ENCODE measurements at regions not wholly inside any gene's neighbourhood (a gene's known extent, or its start where the extent isn't known, plus 50 kb on each side); places are given as distances from the start of the nearest gene placed in this dataset.

GRCh38 chr16:48003206-48003907, 152.4 kb downstream of the ABCC12 start (continued):
- TF ChIP-seq CREB1 (CRISPR knock-in tag; IDR thresholded peaks at IDR 0.05; ENCODE audit: low read depth) (no peak), STAT1 (IDR thresholded peaks at IDR 0.05; ENCODE audit: unreplicated experiment) (no peak), JUNB (IDR thresholded peaks at IDR 0.05; ENCODE audit: unreplicated experiment) (no peak), EZH2phosphoT487 (IDR thresholded peaks at IDR 0.05; ENCODE audit: unreplicated experiment) (no peak), POLR2AphosphoS5 (IDR thresholded peaks at IDR 0.05; ENCODE audit: low read depth) (no peak), ZNF331 (CRISPR knock-in tag; IDR thresholded peaks at IDR 0.05; ENCODE audit: low read depth) (no peak)
- TF ChIP-seq, protein P1, sequence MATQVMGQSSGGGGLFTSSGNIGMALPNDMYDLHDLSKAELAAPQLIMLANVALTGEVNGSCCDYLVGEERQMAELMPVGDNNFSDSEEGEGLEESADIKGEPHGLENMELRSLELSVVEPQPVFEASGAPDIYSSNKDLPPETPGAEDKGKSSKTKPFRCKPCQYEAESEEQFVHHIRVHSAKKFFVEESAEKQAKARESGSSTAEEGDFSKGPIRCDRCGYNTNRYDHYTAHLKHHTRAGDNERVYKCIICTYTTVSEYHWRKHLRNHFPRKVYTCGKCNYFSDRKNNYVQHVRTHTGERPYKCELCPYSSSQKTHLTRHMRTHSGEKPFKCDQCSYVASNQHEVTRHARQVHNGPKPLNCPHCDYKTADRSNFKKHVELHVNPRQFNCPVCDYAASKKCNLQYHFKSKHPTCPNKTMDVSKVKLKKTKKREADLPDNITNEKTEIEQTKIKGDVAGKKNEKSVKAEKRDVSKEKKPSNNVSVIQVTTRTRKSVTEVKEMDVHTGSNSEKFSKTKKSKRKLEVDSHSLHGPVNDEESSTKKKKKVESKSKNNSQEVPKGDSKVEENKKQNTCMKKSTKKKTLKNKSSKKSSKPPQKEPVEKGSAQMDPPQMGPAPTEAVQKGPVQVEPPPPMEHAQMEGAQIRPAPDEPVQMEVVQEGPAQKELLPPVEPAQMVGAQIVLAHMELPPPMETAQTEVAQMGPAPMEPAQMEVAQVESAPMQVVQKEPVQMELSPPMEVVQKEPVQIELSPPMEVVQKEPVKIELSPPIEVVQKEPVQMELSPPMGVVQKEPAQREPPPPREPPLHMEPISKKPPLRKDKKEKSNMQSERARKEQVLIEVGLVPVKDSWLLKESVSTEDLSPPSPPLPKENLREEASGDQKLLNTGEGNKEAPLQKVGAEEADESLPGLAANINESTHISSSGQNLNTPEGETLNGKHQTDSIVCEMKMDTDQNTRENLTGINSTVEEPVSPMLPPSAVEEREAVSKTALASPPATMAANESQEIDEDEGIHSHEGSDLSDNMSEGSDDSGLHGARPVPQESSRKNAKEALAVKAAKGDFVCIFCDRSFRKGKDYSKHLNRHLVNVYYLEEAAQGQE (IDR thresholded peaks at IDR 0.05; ENCODE audit: unreplicated experiment), result no peak
- TF ChIP-seq, protein P2, sequence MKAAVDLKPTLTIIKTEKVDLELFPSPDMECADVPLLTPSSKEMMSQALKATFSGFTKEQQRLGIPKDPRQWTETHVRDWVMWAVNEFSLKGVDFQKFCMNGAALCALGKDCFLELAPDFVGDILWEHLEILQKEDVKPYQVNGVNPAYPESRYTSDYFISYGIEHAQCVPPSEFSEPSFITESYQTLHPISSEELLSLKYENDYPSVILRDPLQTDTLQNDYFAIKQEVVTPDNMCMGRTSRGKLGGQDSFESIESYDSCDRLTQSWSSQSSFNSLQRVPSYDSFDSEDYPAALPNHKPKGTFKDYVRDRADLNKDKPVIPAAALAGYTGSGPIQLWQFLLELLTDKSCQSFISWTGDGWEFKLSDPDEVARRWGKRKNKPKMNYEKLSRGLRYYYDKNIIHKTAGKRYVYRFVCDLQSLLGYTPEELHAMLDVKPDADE (IDR thresholded peaks at IDR 0.05), result no peak
- TF ChIP-seq, protein P3, sequence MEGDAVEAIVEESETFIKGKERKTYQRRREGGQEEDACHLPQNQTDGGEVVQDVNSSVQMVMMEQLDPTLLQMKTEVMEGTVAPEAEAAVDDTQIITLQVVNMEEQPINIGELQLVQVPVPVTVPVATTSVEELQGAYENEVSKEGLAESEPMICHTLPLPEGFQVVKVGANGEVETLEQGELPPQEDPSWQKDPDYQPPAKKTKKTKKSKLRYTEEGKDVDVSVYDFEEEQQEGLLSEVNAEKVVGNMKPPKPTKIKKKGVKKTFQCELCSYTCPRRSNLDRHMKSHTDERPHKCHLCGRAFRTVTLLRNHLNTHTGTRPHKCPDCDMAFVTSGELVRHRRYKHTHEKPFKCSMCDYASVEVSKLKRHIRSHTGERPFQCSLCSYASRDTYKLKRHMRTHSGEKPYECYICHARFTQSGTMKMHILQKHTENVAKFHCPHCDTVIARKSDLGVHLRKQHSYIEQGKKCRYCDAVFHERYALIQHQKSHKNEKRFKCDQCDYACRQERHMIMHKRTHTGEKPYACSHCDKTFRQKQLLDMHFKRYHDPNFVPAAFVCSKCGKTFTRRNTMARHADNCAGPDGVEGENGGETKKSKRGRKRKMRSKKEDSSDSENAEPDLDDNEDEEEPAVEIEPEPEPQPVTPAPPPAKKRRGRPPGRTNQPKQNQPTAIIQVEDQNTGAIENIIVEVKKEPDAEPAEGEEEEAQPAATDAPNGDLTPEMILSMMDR (conservative IDR thresholded peaks at IDR 0.05; ENCODE audit: low read depth in 2 of 2), result no peak

DNA sequence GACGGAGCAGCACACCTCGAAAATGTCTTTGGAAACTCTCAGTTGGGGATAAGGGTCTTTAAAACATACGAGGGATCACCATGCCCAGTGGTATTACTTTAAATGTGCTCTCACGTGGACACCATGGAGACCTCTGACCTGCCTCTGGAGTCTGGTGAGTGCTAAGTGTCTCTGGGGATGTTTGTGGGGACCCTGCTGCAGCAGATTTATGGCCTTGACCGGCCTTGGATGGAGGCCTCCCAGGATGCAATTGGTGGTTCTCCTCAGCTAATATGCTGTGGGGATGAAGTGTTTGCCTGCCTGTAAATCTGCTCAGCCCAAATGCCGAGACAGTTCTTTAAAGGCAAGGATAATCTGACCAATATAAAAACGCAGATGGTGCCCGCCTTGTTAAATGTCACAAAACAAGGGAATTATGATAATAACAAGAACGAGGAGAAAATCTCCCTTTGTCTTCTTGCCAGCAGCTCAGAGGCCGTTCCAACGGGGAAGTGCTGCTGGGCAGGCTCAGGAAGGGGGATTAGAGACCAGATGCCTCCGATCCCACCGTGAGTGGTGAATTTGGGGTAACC, 154.4 kb downstream of the ABCC12 start:
- no peaks in the 10 kb centered on the region for H3K27me3 ChIP-seq (ENCODE audit: insufficient read depth)
- Mint-ChIP-seq H3K4me1 (no peaks in the 10 kb centered on the region; the same call in 2 of the 3 replicates), H3K27me3 (ENCODE audit: insufficient read depth, low read depth, poor library complexity) (no peaks in the 10 kb centered on the region), H3K36me3 (ENCODE audit: low read depth) (no peaks in the 10 kb centered on the region), H3K9me3 (peaks cover 1% of the 10 kb centered on the region; the same call in 1 of the 3 replicates), H3K4me3 (no peak overlapping the region), H3K27ac (no peak overlapping the region)
- H3K27ac ChIP-seq (ENCODE audit: low read depth), result no peak overlapping the region
- no peaks in the 10 kb centered on the region for H3K36me3 ChIP-seq (ENCODE audit: insufficient read depth)
- no peak for ATAC-seq
- no peak overlapping the region for H3K4me3 ChIP-seq
- no peak overlapping the region for H3K4me2 ChIP-seq
- H3K9me2 ChIP-seq (ENCODE audit: insufficient read depth), result peaks cover 11% of the 10 kb centered on the region; the same call in 1 of the 2 replicates
- H3K4me1 ChIP-seq (ENCODE audit: insufficient read depth), result no peaks in the 10 kb centered on the region
- no peak for DNase-seq (ENCODE audit: low spot score)
- H4K20me1 ChIP-seq (replicated peaks; ENCODE audit: insufficient read depth), result no peaks in the 10 kb centered on the region
- no peaks in the 10 kb centered on the region for H3K79me2 ChIP-seq (replicated peaks; ENCODE audit: insufficient read depth)
- no peaks in the 10 kb centered on the region for H3F3A ChIP-seq (replicated peaks; ENCODE audit: low read depth)
- H2AFZ ChIP-seq, result no peak overlapping the region; the same call in 1 of the 2 replicates
- no peak for TF ChIP-seq STAT1 (IDR thresholded peaks at IDR 0.05; ENCODE audit: unreplicated experiment)
- TF ChIP-seq CREB1 (CRISPR knock-in tag; IDR thresholded peaks at IDR 0.05; ENCODE audit: low read depth), result no peak
- no peak for TF ChIP-seq EZH2 (IDR thresholded peaks at IDR 0.05; ENCODE audit: low read depth, unreplicated experiment)
- TF ChIP-seq, protein P2 (IDR thresholded peaks at IDR 0.05), result no peak
- TF ChIP-seq EZH2phosphoT487 (IDR thresholded peaks at IDR 0.05; ENCODE audit: unreplicated experiment), result no peak
